Loucy (cell line): ENCODE measurements at regions not wholly inside any gene's neighbourhood (a gene's known extent, or its start where the extent isn't known, plus 50 kb on each side); places are given as distances from the start of the nearest gene placed in this dataset.

Source experiments
- CTCF ChIP-seq: fragments of 200-600 bp; sonication (generic); conservative IDR thresholded peaks from 2 replicates; pipeline ENCODE4 v1.5.1; 2014; ENCODE audit warnings: mild to moderate bottlenecking, antibody characterized with exemption, low read length
- EZH2phosphoT487 ChIP-seq: fragments of 200-600 bp; IDR thresholded peaks from 2 replicates; pipeline ENCODE4 v1.6.1; 2018; ENCODE audit warnings: antibody characterized with exemption, mild to moderate bottlenecking, moderate library complexity, borderline replicate concordance

- TF ChIP-seq CTCF (no peak), EZH2phosphoT487 (no peak)
Observed at GRCh38 chr6:94751641-94752329, 825.5 kb upstream of the MANEA start.
